Stomach (tissue), 8 donors: ENCODE measurements at regions not wholly inside any gene's neighbourhood (a gene's known extent, or its start where the extent isn't known, plus 50 kb on each side); places are given as distances from the start of the nearest gene placed in this dataset.
"Not testable (repeated sequence)": the region's sequence is repeated elsewhere in the genome, so short reads cannot be mapped to it uniquely, and the experiment has no call there.

Experiments
- DNase-seq, 2 donors: peaks; one replicate each; pipeline versions ENCODE4 v3.0.0 to v3.0.0-alpha.2; 2013 to 2019
- H3K27ac ChIP-seq, 5 donors: fragments of 200-600 bp in 4 of 5; sonication (generic) in 4 of 5; one replicate each; pipeline ENCODE4 v1.5.1; 2013 to 2019; ENCODE audit warnings: mild to moderate bottlenecking in 1 of 5, moderate library complexity in 1 of 5
- H3K27me3 ChIP-seq, 3 donors: fragments of 200-600 bp; sonication (generic); one replicate each; pipeline ENCODE4 v1.5.1; 2017 to 2019; ENCODE audit warnings: mixed run types in 1 of 3
- H3K36me3 ChIP-seq, 4 donors: fragments of 200-600 bp; sonication (generic); 1 replicate in 3 of 4; 2 replicates in 1 of 4; pipeline ENCODE4 v1.5.1; 2016 to 2019
- H3K4me1 ChIP-seq, 4 donors: fragments of 200-600 bp; sonication (generic); one replicate each; pipeline ENCODE4 v1.5.1; 2016 to 2019
- H3K4me3 ChIP-seq, 4 donors: fragments of 200-600 bp; sonication (generic) in 3 of 4; one replicate each; pipeline ENCODE4 v1.5.1; 2016 to 2019; ENCODE audit warnings: mild to moderate bottlenecking in 1 of 4
- H3K9me3 ChIP-seq, 4 donors: fragments of 200-600 bp; sonication (generic); one replicate each; pipeline ENCODE4 v1.5.1; 2016 to 2019
- CTCF ChIP-seq, 7 experiments: fragments of 450-650 bp in 4 of 7; fragments of 200-600 bp in 3 of 7; sonication (generic) in 3 of 7; IDR thresholded peaks; one replicate each; pipeline ENCODE4 v1.5.1; 2016 to 2019; ENCODE audit warnings: antibody characterized with exemption in 7 of 7, control low read depth in 2 of 7, mild to moderate bottlenecking in 1 of 7
- EP300 ChIP-seq: sonication (generic); formaldehyde crosslinking; IDR thresholded peaks from one replicate; pipeline ENCODE4 v1.6.1; 2017; ENCODE audit warnings: antibody characterized with exemption
- POLR2A ChIP-seq, 4 donors: fragments of 450-650 bp; IDR thresholded peaks; one replicate each; pipeline ENCODE4 v1.6.1; 2016; ENCODE audit warnings: antibody characterized with exemption in 4 of 4, control low read depth in 2 of 4, mild to moderate bottlenecking in 1 of 4, moderate library complexity in 1 of 4
- POLR2AphosphoS5 ChIP-seq, 3 donors: sonication (generic); formaldehyde crosslinking; IDR thresholded peaks; one replicate each; pipeline ENCODE4 v1.6.1; 2016; ENCODE audit warnings: antibody characterized with exemption in 3 of 3
- WGBS, 5 donors: extraction: QIAGEN DNeasy Blood & Tissue Kit in 3 of 5; methylation state at CpG; one replicate each; pipeline versions ENCODE4 v1.1.5 to v1.1.7; 2013 to 2018; 5-methylcytosine and 5-hydroxymethylcytosine counted together
- intact Hi-C: fragments of 100-400 bp; cut with DNase I; formaldehyde crosslinking; loops from one replicate; pipeline ENCODE4 v1.15.1; 2023; ENCODE audit warnings: low total_unique reads
- donor health status: healthy with polysubstance abuse.
- donor health status: Bipolar disorder and iron deficiency.
- donor health status: healthy.

- 59 to 90% (median 73%) methylated on average over 3 of the region's 3 CpGs for WGBS, 5 donors
- intact Hi-C loops = no loop called here
- TF ChIP-seq CTCF (IDR thresholded peaks at IDR 0.05) (no peak), POLR2A (IDR thresholded peaks at IDR 0.05) (no peak), POLR2AphosphoS5 (IDR thresholded peaks at IDR 0.05) (no peak), EP300 (no peak)
- H3K27me3 ChIP-seq = no peaks in the 10 kb centered on the region
- no peaks in the 10 kb centered on the region for H3K9me3 ChIP-seq
- no peak overlapping the region for H3K4me3 ChIP-seq
- peak in 1 of 2 donors; percentile 5 for DNase-seq
- H3K36me3 ChIP-seq = no peaks in the 10 kb centered on the region
- H3K4me1 ChIP-seq = no peaks in the 10 kb centered on the region
- no peak overlapping the region for H3K27ac ChIP-seq
Observed at GRCh38 chrX:138845786-138846185, 134.3 kb upstream of the FGF13 start.

GRCh38 chrX:138807400-138807799, 95.9 kb upstream of the FGF13 start:
- H3K36me3 ChIP-seq, H3K27me3 ChIP-seq, DNase-seq, H3K4me1 ChIP-seq, intact Hi-C loops, H3K4me3 ChIP-seq, H3K27ac ChIP-seq: not testable (repeated sequence)
- peaks cover 0 to 17% (median 0%) of the 10 kb centered on the region in 4 donors for H3K9me3 ChIP-seq
- 73 to 100% (median 90%) methylated on average over 1 of the region's 1 CpG for WGBS, 5 donors

GRCh38 chrX:138794246-138794645, 82.7 kb upstream of the FGF13 start:
- intact Hi-C loops = no loop called here
- H3K4me1 ChIP-seq = no peaks in the 10 kb centered on the region
- no peak overlapping the region for H3K4me3 ChIP-seq
- no peaks in the 10 kb centered on the region for H3K27me3 ChIP-seq
- 91 to 100% (median 96%) methylated on average over 1 of the region's 1 CpG for WGBS, 5 donors
- H3K9me3 ChIP-seq = peaks cover 0 to 6% (median under 1%) of the 10 kb centered on the region in 4 donors
- H3K27ac ChIP-seq = no peak overlapping the region
- no peaks in the 10 kb centered on the region for H3K36me3 ChIP-seq
- no peak for TF ChIP-seq EP300
- TF ChIP-seq POLR2A (IDR thresholded peaks at IDR 0.05) = no peak
- TF ChIP-seq POLR2AphosphoS5 (IDR thresholded peaks at IDR 0.05) = no peak
- no peak for TF ChIP-seq CTCF (IDR thresholded peaks at IDR 0.05)
- no peak for DNase-seq

DNA sequence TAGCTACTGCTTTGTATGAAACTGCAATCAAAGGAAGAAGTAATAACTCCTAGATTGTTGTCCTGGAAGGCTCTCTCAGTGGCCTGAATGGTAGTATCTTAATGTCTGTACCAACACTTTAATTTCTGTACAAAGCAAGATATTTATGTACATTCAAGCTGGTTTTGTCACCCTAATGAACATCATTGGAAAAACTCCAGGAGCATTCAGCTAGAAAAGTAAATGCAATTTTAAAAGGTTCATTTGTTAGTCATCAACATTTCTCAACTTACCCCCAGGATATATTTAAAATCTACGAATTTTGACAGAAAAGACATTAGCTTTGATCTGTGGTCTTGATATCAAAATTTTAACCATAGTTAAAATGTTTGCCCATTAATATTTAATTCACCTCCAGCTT, 80.0 kb upstream of the FGF13 start:
- no peaks in the 10 kb centered on the region for H3K27me3 ChIP-seq
- no peaks in the 10 kb centered on the region for H3K9me3 ChIP-seq
- H3K27ac ChIP-seq = no peak overlapping the region
- H3K4me3 ChIP-seq = no peak overlapping the region
- TF ChIP-seq POLR2AphosphoS5 (IDR thresholded peaks at IDR 0.05) = no peak
- no peak for TF ChIP-seq EP300
- no peak for TF ChIP-seq CTCF (IDR thresholded peaks at IDR 0.05)
- TF ChIP-seq POLR2A (IDR thresholded peaks at IDR 0.05) = no peak
- no peaks in the 10 kb centered on the region for H3K36me3 ChIP-seq
- H3K4me1 ChIP-seq = no peaks in the 10 kb centered on the region
- 33 to 63% (median 47%) methylated on average over 1 of the region's 1 CpG for WGBS, 5 donors
- no peak for DNase-seq
- intact Hi-C loops = no loop called here

GRCh38 chrX:138788771-138789170, 77.3 kb upstream of the FGF13 start:
- Histone ChIP-seq H3K9me3 (no peaks in the 10 kb centered on the region), H3K4me3 (no peak overlapping the region), H3K27me3 (no peaks in the 10 kb centered on the region), H3K4me1 (no peaks in the 10 kb centered on the region), H3K27ac (no peak overlapping the region), H3K36me3 (no peaks in the 10 kb centered on the region)
- DNase-seq = no peak
- intact Hi-C loops = no loop called here
- TF ChIP-seq EP300 (no peak), POLR2A (IDR thresholded peaks at IDR 0.05) (no peak), CTCF (IDR thresholded peaks at IDR 0.05) (no peak), POLR2AphosphoS5 (IDR thresholded peaks at IDR 0.05) (no peak)

- H3K27ac ChIP-seq, H3K9me3 ChIP-seq, H3K36me3 ChIP-seq, intact Hi-C loops, H3K4me3 ChIP-seq, H3K4me1 ChIP-seq, DNase-seq, H3K27me3 ChIP-seq: not testable (repeated sequence)
- 55 to 70% (median 57%) methylated on average over 2 to 14 of the region's 14 CpGs for WGBS, 5 donors
Observed at GRCh38 chrX:138778576-138778909, 67.0 kb upstream of the FGF13 start.

- H3K4me3 ChIP-seq, DNase-seq, H3K27ac ChIP-seq, H3K4me1 ChIP-seq, H3K9me3 ChIP-seq, intact Hi-C loops, H3K36me3 ChIP-seq, H3K27me3 ChIP-seq: not testable (repeated sequence)
- WGBS, 5 donors = 77 to 93% (median 90%) methylated on average over 11 to 15 of the region's 15 CpGs
Observed at GRCh38 chrX:138777908-138778575, 66.5 kb upstream of the FGF13 start.
